GM19372 (cell line): ENCODE measurements at regions not wholly inside any gene's neighbourhood (a gene's known extent, or its start where the extent isn't known, plus 50 kb on each side); places are given as distances from the start of the nearest gene placed in this dataset.
"Not testable (repeated sequence)": the region's sequence is repeated elsewhere in the genome, so short reads cannot be mapped to it uniquely, and the experiment has no call there.

Experiments used
- ATAC-seq: cut with Tn5 transposase; IDR thresholded peaks from one replicate; pipeline ENCODE4 v1.9.1; 2021; ENCODE audit warnings: mild to moderate bottlenecking, low read depth, moderate library complexity; ENCODE audit not compliant: unreplicated experiment

- no peak for ATAC-seq
Measured at GRCh38 chr10:65735382-65735781, 1190.5 kb upstream of the LRRTM3 start.

GRCh38 chr10:65742906-65743305 is 1182.9 kb upstream of the LRRTM3 start:
- ATAC-seq, result no peak

GRCh38 chr10:65751218-65751617 is 1174.6 kb upstream of the LRRTM3 start:
- ATAC-seq, result no peak

- ATAC-seq, result no peak
Measured at GRCh38 chr10:65751896-65752295, 1173.9 kb upstream of the LRRTM3 start.

DNA sequence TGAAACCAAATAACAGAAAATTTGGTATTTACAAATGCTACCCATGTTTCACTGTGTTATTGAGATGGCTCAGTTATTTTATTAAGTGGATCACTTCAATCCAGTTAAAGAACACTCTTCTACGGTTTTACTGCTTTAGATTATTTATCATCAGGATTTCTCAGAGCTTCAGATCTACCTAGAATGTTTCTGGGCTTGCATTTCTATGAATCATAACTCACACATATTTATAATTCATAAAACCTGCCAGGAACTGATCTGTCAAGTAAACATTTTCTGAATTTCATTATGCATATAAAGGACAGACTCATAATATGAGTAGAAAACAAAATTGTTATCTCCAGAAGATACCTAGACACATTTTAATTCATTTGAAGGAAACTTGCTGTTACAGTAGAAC is 1172.3 kb upstream of the LRRTM3 start:
- no peak for ATAC-seq

GRCh38 chr10:65754112-65754511 is 1171.7 kb upstream of the LRRTM3 start:
- no peak for ATAC-seq

DNA sequence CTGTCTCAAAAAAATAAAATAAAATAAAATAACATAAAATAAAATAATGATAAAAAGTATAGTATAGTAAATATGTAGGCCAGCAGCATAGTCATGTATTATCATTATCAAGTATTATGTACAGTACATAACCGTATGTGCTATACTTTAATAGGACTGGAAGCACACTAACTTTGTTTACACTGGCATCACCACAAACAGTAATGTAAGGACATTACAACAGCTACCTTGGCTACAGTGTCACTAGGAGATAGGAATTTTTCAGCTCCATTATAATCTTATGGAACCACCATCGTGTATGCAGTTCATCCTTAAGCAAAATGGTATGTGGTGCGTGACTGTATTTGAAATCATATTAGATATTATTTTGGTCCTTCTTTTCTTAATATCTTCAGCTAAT is 1163.5 kb upstream of the LRRTM3 start:
- no peak for ATAC-seq

DNA sequence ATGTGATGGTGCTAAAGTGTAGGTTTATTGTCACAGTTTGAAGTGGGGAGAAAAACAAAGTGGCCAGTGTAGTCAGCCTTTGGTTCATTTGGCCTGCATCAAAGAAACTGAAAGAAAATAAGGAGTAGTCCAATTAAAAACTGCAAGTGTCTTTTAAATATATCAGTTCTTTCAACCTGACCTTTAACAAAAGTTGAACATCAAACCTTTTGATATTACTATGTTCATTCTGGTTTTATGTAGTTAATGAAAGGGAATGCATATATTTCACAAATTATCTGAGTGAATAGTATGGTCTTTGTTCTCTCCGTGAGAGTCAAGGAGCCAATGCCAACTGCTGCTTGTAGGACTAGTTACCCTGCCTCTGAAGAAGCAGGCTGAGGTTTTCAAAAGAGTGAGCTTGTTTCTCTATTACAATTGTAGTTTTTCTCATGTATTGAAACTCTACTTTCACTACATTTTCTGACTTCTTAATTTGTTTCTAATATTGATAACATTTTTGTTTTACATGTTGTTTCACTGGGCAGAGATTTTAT is 1160.8 kb upstream of the LRRTM3 start:
- ATAC-seq, result no peak

GRCh38 chr10:65769828-65770227 is 1156.0 kb upstream of the LRRTM3 start:
- no peak for ATAC-seq

- ATAC-seq, result no peak
Measured at GRCh38 chr10:65778753-65779152, 1147.1 kb upstream of the LRRTM3 start.

- no peak for ATAC-seq
Measured at GRCh38 chr10:65779985-65780384, 1145.9 kb upstream of the LRRTM3 start.

- ATAC-seq, result no peak
Measured at GRCh38 chr10:65786279-65786678, 1139.6 kb upstream of the LRRTM3 start.

DNA sequence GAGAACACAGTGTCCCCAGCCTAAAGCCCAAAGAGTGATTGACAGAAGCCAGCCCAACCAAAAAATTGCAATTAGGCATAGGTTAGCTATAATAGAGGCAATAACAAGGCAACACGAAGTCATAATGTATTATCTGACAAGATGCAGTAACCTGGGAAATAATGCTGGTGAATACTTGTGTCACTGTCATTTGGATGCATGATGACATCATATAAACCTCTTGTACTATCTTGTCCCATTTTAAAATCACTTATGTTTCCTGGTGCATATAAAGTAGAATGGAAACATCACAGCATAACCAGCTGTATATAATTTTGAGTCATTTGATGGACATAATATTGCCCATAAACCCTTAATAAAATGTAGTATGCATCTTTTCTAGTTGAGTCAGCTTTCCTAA is 1138.3 kb upstream of the LRRTM3 start:
- ATAC-seq, result no peak

GRCh38 chr10:65788271-65788670 is 1137.6 kb upstream of the LRRTM3 start:
- no peak for ATAC-seq

GRCh38 chr10:65791979-65792378 is 1133.9 kb upstream of the LRRTM3 start:
- no peak for ATAC-seq

DNA sequence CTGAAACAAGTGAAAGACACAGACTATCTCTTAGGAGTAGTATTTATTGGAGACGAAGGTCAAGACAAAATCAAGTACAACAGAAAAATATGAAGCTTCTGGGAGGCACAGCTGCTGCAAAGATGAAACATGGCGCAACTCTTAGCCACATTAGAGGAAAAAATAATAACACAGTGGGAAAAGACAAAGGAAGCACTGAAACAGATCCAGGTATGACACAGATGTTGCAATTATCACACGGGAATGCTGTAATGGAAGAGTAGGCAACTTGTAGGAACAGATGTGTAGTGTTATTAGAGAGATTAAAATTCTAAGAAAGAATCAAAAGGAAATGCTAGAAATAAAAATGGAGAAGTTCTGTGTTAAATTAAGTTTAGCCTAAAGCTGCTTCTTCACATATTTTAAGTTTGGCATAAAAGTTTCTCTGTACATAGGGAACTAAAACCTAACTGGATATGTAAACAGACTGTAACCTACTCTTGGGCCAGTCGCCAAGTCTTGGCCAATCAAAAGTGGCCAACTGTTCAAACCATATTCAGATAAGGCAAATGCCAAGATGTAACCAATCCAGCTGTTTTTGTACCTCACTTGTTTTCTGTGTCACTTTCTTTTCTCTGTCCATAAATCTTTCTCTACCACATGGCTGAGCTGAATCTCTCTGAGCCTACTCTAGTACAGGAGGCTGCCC is 1132.0 kb upstream of the LRRTM3 start:
- no peak for ATAC-seq

- not testable (repeated sequence) for ATAC-seq
Measured at GRCh38 chr10:65794861-65795260, 1131.0 kb upstream of the LRRTM3 start.

GRCh38 chr10:65796472-65796871 is 1129.4 kb upstream of the LRRTM3 start:
- ATAC-seq, result no peak

DNA sequence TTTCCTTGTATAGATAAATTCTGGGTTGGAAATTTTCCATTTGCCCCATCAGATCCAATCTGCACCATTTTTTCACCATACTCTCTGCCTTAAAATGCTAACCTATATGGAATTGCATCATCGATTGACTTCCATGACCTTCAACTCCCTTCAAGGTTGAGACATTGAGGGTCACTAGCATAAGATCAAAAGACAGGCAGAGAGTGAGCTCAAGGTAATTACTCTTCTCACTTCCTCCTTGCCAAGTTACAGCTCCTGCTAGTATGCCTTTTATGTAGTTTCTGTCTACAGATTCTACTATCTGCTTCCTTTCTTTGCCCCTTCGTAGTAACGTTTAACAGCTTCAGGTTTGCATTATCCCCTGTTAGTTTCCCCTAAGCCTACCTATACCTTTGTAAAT is 1127.7 kb upstream of the LRRTM3 start:
- ATAC-seq, result no peak

DNA sequence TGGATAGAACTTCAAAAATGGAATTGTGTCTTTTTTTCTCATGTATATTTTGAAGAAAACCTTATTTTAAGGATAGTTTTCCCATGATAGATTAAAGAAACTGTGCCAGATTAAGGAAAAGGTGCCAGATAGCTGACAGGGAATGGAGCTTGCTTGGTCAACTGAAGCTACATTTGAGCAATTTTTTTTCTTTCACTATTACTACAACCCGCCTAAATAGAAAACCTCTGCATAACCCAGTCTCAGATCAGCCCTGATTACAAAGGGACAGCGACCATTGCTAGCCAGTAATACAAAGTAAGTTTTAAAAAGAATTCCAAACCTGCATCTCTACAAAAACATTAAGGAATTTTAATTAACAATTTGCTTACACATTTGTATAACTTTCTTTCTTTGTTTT is 1123.4 kb upstream of the LRRTM3 start:
- no peak for ATAC-seq

- no peak for ATAC-seq
Measured at GRCh38 chr10:65805511-65805910, 1120.3 kb upstream of the LRRTM3 start.

DNA sequence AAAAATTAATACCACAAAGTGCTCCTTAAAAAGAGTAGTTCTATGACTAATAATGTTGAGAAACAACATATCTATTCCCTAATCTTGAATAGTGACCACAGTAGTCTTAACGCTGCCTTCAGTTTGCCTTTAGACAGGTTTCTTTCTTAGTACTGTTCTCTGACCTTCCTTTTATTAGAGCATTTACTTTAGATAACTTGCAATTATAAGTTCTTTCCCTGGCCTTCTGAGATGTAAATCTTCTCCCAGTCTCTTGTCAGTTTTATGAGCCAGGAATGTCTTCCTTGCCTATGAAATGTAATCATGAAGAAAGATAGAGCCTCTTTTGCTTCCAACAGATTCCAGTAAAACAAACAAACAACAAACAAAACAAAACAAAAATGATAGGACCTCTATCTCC is 1119.8 kb upstream of the LRRTM3 start:
- no peak for ATAC-seq
